Tibial artery (tissue), 4 donors: ENCODE measurements at regions not wholly inside any gene's neighbourhood (a gene's known extent, or its start where the extent isn't known, plus 50 kb on each side); places are given as distances from the start of the nearest gene placed in this dataset.

Source experiments
- DNase-seq, 2 donors: peaks; one replicate each; pipeline ENCODE4 v3.0.0-alpha.2; 2019
- H3K27ac ChIP-seq, 2 donors: fragments of 200-600 bp; sonication (generic) in 1 of 2; 1 replicate in 1 of 2; 2 replicates in 1 of 2; pipeline ENCODE4 v1.5.1; 2018 to 2019; ENCODE audit warnings: mild to moderate bottlenecking in 1 of 2
- H3K27me3 ChIP-seq, 2 donors: fragments of 200-600 bp; sonication (generic) in 1 of 2; one replicate each; pipeline versions ENCODE4 v1.5.1 to v1.6.0; 2016 to 2019
- H3K36me3 ChIP-seq, 3 donors: fragments of 200-600 bp; sonication (generic) in 2 of 3; one replicate each; pipeline ENCODE4 v1.5.1; 2016 to 2019; ENCODE audit warnings: mild to moderate bottlenecking in 2 of 3
- H3K4me1 ChIP-seq, 4 donors: fragments of 200-600 bp; sonication (generic) in 2 of 4; 1 replicate in 3 of 4; 2 replicates in 1 of 4; pipeline ENCODE4 v1.5.1; 2016 to 2019
- H3K4me3 ChIP-seq, 2 donors: fragments of 200-600 bp; sonication (generic) in 1 of 2; 1 replicate in 1 of 2; 2 replicates in 1 of 2; pipeline ENCODE4 v1.5.1; 2018 to 2019; ENCODE audit warnings: mild to moderate bottlenecking in 2 of 2
- H3K9me3 ChIP-seq, 3 donors: fragments of 200-600 bp; sonication (generic) in 1 of 3; one replicate each; pipeline ENCODE4 v1.5.1; 2016 to 2019
- intact Hi-C: fragments of 100-400 bp; cut with DNase I; formaldehyde crosslinking; loops from one replicate; pipeline ENCODE4 v1.15.0; 2023; ENCODE audit warnings: low total_unique reads
- TF ChIP-seq, protein P1 (sequence below), 2 experiments: fragments of 200-600 bp in 1 of 2; fragments of 450-650 bp in 1 of 2; IDR thresholded peaks; one replicate each; pipeline ENCODE4 v1.5.1; 2017 to 2019; ENCODE audit warnings: antibody characterized with exemption in 2 of 2, mild to moderate bottlenecking in 1 of 2, moderate library complexity in 1 of 2

GRCh38 chr20:4507288-4507719 lies 179.0 kb upstream of the PRNP start:
- Histone ChIP-seq H3K27ac (no peak overlapping the region), H3K4me3 (no peak overlapping the region), H3K27me3 (no peaks in the 10 kb centered on the region), H3K9me3 (no peaks in the 10 kb centered on the region), H3K36me3 (no peaks in the 10 kb centered on the region), H3K4me1 (peaks cover 0 to 8% (median 0%) of the 10 kb centered on the region in 4 donors)
- DNase-seq, result no peak
- TF ChIP-seq, protein P1, sequence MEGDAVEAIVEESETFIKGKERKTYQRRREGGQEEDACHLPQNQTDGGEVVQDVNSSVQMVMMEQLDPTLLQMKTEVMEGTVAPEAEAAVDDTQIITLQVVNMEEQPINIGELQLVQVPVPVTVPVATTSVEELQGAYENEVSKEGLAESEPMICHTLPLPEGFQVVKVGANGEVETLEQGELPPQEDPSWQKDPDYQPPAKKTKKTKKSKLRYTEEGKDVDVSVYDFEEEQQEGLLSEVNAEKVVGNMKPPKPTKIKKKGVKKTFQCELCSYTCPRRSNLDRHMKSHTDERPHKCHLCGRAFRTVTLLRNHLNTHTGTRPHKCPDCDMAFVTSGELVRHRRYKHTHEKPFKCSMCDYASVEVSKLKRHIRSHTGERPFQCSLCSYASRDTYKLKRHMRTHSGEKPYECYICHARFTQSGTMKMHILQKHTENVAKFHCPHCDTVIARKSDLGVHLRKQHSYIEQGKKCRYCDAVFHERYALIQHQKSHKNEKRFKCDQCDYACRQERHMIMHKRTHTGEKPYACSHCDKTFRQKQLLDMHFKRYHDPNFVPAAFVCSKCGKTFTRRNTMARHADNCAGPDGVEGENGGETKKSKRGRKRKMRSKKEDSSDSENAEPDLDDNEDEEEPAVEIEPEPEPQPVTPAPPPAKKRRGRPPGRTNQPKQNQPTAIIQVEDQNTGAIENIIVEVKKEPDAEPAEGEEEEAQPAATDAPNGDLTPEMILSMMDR (IDR thresholded peaks at IDR 0.05), result no peak
- intact Hi-C loops, result no loop called here

DNA sequence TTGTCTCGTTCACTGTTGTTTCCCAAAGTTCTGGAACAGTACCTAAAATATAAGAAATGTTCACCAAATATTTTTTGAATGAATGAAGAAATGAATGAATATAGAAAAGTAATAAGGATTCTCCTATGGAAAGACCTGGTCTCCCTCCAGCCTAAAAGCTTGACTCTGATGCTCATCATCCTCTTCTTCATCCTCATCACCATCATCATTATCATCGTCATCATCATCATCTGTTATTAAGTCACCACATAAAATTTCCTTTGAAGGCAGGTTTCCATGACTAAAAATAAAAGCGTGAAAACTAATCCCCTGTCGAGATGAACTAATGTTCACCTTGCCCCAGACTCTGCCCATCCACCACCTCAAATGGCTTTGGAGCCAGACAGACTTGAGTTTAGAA lies 181.4 kb upstream of the PRNP start:
- no peak for DNase-seq
- intact Hi-C loops, result no loop called here
- no peaks in the 10 kb centered on the region for H3K27me3 ChIP-seq

DNA sequence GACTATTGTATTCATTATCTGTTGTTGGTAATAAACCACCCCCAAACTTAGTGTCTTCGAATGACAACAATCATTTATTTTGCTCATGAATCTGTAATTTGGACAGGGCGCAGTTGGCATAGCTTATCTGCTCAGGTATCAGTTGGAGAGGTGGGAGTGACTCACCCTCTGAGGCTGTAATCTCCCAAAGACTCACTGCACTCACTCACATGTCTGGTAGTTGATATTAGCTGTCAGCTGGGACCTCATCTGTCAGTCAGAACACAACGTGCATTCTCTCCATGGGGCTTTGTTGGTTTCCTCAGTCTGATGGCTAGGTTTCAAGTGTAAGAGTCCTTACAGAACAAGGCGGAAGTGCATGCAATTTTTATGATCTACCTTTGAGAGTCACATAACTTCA lies 183.5 kb upstream of the PRNP start:
- H3K27me3 ChIP-seq, result no peaks in the 10 kb centered on the region
- no peak overlapping the region for H3K4me3 ChIP-seq
- DNase-seq, result no peak
- H3K36me3 ChIP-seq, result no peaks in the 10 kb centered on the region
- H3K4me1 ChIP-seq, result peaks cover 0 to 8% (median 0%) of the 10 kb centered on the region in 4 donors
- TF ChIP-seq, protein P1 (IDR thresholded peaks at IDR 0.05), result no peak
- intact Hi-C loops, result no loop called here
- H3K9me3 ChIP-seq, result peaks cover 0 to 8% (median 7%) of the 10 kb centered on the region in 3 donors
- no peak overlapping the region for H3K27ac ChIP-seq

More for the DNA sequence above, 181.4 kb upstream of the PRNP start:
- H3K4me1 ChIP-seq, result peaks cover 0 to 8% (median 0%) of the 10 kb centered on the region in 4 donors
- TF ChIP-seq, protein P1 (IDR thresholded peaks at IDR 0.05), result no peak
- no peak overlapping the region for H3K27ac ChIP-seq
- peaks cover 0 to 8% (median 7%) of the 10 kb centered on the region in 3 donors for H3K9me3 ChIP-seq
- no peak overlapping the region for H3K4me3 ChIP-seq
- H3K36me3 ChIP-seq, result no peaks in the 10 kb centered on the region

DNA sequence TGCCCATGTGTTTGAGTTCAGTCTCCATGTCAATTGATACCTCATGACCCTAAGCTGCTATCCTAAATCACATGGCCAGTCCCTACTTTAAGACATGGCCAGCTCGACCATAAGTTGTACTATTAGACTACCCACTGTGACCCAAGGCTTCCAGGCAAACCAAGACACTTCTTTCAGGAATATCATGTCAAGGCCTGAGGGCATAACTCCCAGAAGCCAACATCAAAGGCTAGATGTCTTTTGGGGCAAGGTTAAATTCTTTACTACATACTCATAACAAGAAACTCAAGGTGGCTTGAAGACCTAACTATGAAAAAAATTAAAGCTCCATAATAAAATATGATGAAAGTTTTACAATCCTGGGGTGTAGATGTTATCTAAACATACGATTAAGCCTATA lies 192.9 kb upstream of the PRNP start:
- TF ChIP-seq, protein P1 (IDR thresholded peaks at IDR 0.05), result no peak
- DNase-seq, result no peak
- H3K9me3 ChIP-seq, result no peaks in the 10 kb centered on the region
- H3K27me3 ChIP-seq, result no peaks in the 10 kb centered on the region
- H3K36me3 ChIP-seq, result no peaks in the 10 kb centered on the region
- H3K4me3 ChIP-seq, result no peak overlapping the region
- no peak overlapping the region for H3K27ac ChIP-seq
- peaks cover 0 to 30% (median 6%) of the 10 kb centered on the region in 4 donors for H3K4me1 ChIP-seq
- intact Hi-C loops, result no loop called here

DNA sequence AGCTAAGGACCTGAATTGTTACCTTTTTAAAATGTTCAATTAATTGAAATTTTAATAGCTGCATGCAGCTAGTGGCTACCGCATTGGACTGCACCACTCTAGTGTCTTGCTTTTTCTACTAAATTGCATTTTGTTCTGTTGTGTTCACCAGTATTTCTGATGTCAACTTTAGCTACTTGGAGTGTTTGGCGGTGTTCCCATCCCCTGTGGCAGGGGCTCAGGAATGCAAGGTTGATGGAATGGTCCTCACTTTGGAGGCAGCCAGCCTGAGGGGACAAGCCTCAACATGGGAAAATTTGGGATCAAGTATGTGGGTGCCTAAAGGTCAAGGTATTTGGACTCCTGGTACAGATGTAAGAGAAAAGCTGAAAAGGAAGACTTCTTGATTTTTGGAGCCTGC lies 194.6 kb upstream of the PRNP start:
- Histone ChIP-seq H3K4me1 (peaks cover 0 to 30% (median 6%) of the 10 kb centered on the region in 4 donors), H3K27me3 (no peaks in the 10 kb centered on the region), H3K9me3 (no peaks in the 10 kb centered on the region), H3K27ac (no peak overlapping the region), H3K36me3 (no peaks in the 10 kb centered on the region), H3K4me3 (no peak overlapping the region)
- TF ChIP-seq, protein P1 (IDR thresholded peaks at IDR 0.05), result no peak
- no peak for DNase-seq
- intact Hi-C loops, result no loop called here
